ENCODE measurements at regions not wholly inside any gene's neighbourhood (a gene's known extent, or its start where the extent isn't known, plus 50 kb on each side); places are given as distances from the start of the nearest gene placed in this dataset.

DNA sequence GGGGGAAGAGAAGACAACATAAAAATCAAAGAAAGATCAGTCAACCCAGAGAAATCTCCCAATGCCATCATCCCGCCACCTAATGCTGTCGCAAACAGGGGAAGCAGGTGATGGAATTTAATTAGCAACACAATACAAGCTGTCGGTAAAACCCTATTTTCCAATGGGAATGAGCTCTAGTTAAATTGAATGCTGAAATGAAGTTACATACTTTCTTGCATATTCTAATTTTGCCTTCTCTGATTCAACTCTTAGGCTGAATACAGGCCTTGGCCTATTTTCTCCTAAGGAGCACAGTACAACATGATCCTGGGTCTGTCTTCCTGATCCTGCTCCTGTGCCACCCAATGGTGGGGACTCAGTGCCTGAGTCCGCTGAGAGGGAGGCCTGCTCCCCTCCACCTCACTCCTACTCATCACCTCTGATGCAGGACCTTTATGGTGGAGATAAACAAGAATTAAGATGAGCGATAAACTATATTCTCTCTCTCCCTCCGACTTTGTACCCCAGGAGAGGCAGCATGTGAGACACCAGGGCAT is 238.8 kb downstream of the GXYLT1 start:
- Histone ChIP-seq H3K79me1 (ENCODE audit: low read depth in 1 of 2, low read length in 2 of 2) (no peaks in the 10 kb centered on the region), H3K9ac (ENCODE audit: low read depth, low read length) (no peak overlapping the region), H2AFZ (replicated peaks; ENCODE audit: low read length, poor library complexity) (no peak overlapping the region), H3K23ac (ENCODE audit: low read depth, low read length) (no peak overlapping the region), H3K18ac (ENCODE audit: low read depth, low read length) (no peak overlapping the region), H4K20me1 (ENCODE audit: insufficient read depth, low read length) (no peaks in the 10 kb centered on the region), H2AK9ac (replicated peaks; ENCODE audit: low read depth, low read length, poor library complexity) (no peak overlapping the region), H3K9me1 (ENCODE audit: insufficient read depth, low read length) (no peaks in the 10 kb centered on the region), H3K36me3 (ENCODE audit: control insufficient read depth, insufficient read depth, low read length) (no peaks in the 10 kb centered on the region), H2BK120ac (ENCODE audit: low read depth, low read length) (no peak overlapping the region), H3K4me3 (ENCODE audit: insufficient read depth, low read depth, low read length) (no peak overlapping the region), H4K91ac (ENCODE audit: insufficient read depth, low read depth, low read length) (no peak overlapping the region), H3K9me3 (ENCODE audit: control insufficient read depth, insufficient read depth, low read length) (no peaks in the 10 kb centered on the region), H4K8ac (ENCODE audit: low read depth in 2 of 2, low read length in 2 of 2) (no peak overlapping the region), H3K27me3 (ENCODE audit: control insufficient read depth, insufficient read depth, low read length) (no peaks in the 10 kb centered on the region), H3K4me1 (ENCODE audit: control insufficient read depth, insufficient read depth, low read length) (no peaks in the 10 kb centered on the region), H3K56ac (ENCODE audit: extremely low read depth, insufficient read depth, low read length) (no peak overlapping the region), H4K5ac (ENCODE audit: low read depth, low read length) (no peak overlapping the region), H3K4me2 (ENCODE audit: low read depth, low read length) (no peak overlapping the region), H3K27ac (ENCODE audit: insufficient read depth, low read length) (no peak overlapping the region), H2BK15ac (ENCODE audit: low read depth, low read length) (no peak overlapping the region), H2BK5ac (ENCODE audit: low read depth, low read length, poor library complexity, severe bottlenecking) (no peak overlapping the region), H3K4ac (ENCODE audit: low read depth, low read length) (no peak overlapping the region), H2BK20ac (ENCODE audit: low read depth, low read length) (no peak overlapping the region), H2AK5ac (ENCODE audit: low read depth, low read length) (no peak overlapping the region), H3K14ac (replicated peaks; ENCODE audit: low read depth, low read length) (no peak overlapping the region)
- intact Hi-C loops (cut with micrococcal nuclease) (no loop called here), dilution Hi-C loops (cut with HindIII; ENCODE audit: low sequenced_read_pairs, unreplicated experiment) (no loop called here), in situ Hi-C loops (cut with MboI; ENCODE audit: low sequenced_read_pairs) (no loop called here)
- TF ChIP-seq FOS (IDR thresholded peaks at IDR 0.05; ENCODE audit: low read depth, low read length) = no peak
- no peak for TF ChIP-seq CHD1 (IDR thresholded peaks at IDR 0.05; ENCODE audit: low read depth, low read length)
- no peak for TF ChIP-seq NFE2L2 (IDR thresholded peaks at IDR 0.05; ENCODE audit: low read depth, low read length)
- TF ChIP-seq RCOR1 (IDR thresholded peaks at IDR 0.05; ENCODE audit: insufficient replicate concordance, low read length) = no peak
- no peak for TF ChIP-seq CTCF (conservative IDR thresholded peaks at IDR 0.05; ENCODE audit: low read depth, low read length)
- no peak for TF ChIP-seq SMC3 (IDR thresholded peaks at IDR 0.05; ENCODE audit: low read depth, low read length)
- no peak for TF ChIP-seq POLR2A (IDR thresholded peaks at IDR 0.05; ENCODE audit: low read depth, low read length)
- TF ChIP-seq MXI1 (IDR thresholded peaks at IDR 0.05; ENCODE audit: borderline replicate concordance, low read depth, low read length) = no peak
- TF ChIP-seq RAD21 (IDR thresholded peaks at IDR 0.05; ENCODE audit: low read length) = no peak
- POLR2A ChIA-PET (ENCODE audit: unreplicated experiment) = no interaction called here
- ATAC-seq (ENCODE audit: low read depth) (no peak), DNase-seq (no peak)
- no CpG with 5 or more reads among the region's 6 CpGs for WGBS, 2 experiments (ENCODE audit: extremely low coverage in 2 of 2, insufficient read length in 1 of 2)
- no TSS peak for BruUV-seq (replicated peaks)
- CTCF ChIA-PET = no interaction called here

All from IMR-90 (cell line).